ENCODE measurements at regions not wholly inside any gene's neighbourhood (a gene's known extent, or its start where the extent isn't known, plus 50 kb on each side); places are given as distances from the start of the nearest gene placed in this dataset.
"Not testable (repeated sequence)": the region's sequence is repeated elsewhere in the genome, so short reads cannot be mapped to it uniquely, and the experiment has no call there.

DNA sequence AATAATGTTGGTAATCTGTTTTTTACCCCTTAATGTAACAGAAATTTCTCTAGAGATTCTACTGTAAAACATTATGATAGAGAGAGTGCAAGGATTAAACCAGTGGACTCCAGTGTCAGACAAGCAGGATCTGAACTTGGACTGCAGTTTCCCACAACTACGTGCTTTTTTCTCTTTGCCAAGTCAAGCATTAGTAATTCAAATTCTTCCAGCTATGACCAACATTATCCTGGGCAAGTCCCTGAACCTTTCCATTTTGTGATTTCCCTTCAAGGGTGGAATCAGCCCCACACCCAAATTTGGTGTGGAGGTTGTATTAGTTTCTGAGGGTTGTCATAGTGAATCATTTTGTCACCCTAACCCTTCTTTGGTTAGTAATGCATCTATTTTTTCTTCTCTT is 482.0 kb downstream of the ZNF516 start:
- no peak for DNase-seq (ENCODE audit: low spot score)

DNA sequence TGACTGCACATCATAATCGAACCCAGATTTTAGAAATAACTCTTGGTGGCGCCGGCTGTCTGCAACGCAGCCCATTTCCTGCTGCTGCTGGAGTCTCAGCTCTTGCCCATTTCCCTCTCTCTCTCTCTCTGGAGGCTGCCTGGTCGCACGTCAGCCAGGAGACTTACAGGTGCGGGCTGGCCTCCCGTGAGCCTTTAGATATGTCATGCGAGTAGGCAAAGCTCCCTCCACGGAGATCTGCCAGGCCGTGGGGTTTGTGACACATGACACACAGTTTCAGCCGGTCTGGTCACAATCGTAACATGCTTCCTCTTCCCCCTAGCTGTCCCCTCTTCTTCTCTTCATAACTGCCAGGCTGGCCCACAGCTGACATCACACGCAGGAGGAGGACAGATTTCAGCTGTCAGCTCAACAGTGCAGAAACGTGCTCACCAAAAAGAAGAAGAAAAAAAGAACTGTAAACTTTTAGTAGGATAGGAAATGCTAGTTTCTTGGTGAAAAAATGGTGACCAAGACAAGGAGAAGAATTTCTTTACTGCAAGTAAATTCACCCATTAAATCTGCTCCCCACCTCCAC is 489.3 kb downstream of the ZNF516 start:
- DNase-seq (ENCODE audit: low spot score): no peak

DNA sequence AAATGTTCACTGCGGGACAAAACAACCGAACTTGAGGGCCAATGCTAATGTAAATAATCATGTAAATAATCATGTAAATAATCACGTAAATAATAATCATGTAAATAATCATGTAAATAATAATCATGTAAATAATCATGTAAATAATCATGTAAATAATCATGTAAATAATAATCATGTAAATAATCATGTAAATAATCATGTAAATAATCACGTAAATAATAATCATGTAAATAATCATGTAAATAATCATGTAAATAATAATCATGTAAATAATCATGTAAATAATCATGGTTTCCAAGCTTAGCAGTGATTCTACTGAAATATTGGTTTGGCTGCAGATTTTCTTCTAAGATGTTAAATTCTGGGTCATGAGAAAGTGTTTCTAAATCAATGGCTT is 507.1 kb downstream of the ZNF516 start:
- not testable (repeated sequence) for DNase-seq (ENCODE audit: low spot score)

DNA sequence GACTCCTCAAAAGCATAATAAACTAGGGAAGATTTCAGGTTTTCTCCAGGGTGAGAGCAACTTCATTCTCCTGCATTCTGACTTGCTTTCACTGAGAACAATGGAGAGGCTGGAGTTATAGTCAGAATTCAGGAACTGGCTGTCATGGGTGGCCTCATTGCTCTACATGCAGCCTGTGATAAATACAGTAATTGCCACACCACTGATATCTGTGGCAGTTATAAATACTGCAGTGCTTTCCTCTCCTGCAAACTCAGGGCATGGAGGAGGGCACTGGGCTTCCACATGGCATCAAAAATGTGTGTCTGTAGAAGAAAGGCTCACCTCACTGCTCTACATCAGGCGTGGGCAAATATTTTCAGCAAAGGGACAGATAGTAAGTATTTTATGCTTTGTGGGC is 510.2 kb downstream of the ZNF516 start:
- no peak for DNase-seq (ENCODE audit: low spot score)

GRCh38 chr18:75981102-75981501 is 513.9 kb downstream of the ZNF516 start:
- DNase-seq (ENCODE audit: low spot score): no peak

- DNase-seq (ENCODE audit: low spot score): no peak
These were observed 518.0 kb downstream of the ZNF516 start for GRCh38 chr18:75977081-75977480.

- DNase-seq (ENCODE audit: low spot score): no peak
These were observed 524.8 kb downstream of the ZNF516 start for GRCh38 chr18:75970212-75970611.

DNA sequence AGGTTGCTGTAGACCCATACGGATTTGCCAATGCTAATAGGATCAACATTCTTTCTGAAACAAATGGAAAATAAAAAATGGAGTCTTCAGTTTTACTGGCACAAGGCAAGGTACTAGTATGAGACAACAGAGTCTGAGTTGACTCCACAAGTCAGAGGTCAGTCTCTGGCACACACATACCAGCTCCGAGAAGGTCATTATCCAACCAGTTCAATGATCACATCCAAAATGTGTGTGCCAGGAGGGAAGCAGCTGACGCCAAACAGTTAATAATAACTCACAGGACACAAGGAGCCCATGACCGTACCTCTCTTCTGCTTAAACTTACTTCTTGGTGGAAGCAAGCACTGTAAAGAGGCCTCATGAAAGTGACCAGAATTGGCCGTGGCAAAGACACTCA is 528.6 kb downstream of the ZNF516 start:
- DNase-seq (ENCODE audit: low spot score): no peak

DNA sequence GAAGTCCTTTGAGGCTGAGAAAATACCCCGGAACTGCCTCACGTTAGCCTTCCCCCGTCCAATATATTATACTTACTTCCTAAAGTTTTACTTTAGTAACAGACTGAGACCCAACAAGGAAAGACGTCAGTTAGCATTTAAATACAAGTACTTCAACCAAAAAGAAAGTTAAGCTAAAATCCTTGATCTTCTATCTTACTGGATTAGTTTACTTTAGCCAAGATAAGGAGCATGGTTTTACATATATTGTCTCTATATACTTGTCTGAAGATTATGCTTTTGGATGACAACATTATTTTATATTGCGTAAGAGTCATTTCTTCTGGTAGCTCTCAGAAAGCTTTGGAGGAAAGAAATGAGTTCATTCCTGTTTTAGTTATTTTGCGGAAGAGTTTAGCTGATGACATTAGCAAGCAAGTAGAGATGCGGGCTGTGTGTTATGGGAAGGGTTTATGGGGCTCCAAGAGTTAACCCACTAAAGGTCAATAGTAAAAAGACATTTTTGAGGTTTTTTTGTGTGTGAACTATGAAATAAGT is 532.9 kb downstream of the ZNF516 start:
- DNase-seq (ENCODE audit: low spot score): no peak

DNA sequence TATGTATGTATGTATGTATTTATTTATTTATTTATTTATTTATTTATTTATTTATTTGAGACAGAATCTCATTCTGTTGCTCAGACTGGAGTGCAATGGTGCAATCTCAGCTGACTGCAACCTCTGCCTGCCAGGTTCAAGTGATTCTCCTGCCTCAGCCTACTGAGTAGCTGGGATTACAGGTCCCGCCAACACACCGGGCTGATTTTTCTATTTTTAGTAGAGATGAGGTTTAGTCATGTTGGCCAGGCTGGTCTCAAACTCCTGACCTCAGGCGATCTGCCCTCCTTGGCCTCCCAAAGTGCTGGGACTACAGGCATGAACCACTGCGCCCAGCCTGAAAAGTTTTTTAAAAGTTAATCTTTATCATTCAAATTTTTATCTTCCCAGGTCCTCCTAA is 532.9 kb upstream of the SMIM21 start:
- not testable (repeated sequence) for DNase-seq (ENCODE audit: low spot score)

DNA sequence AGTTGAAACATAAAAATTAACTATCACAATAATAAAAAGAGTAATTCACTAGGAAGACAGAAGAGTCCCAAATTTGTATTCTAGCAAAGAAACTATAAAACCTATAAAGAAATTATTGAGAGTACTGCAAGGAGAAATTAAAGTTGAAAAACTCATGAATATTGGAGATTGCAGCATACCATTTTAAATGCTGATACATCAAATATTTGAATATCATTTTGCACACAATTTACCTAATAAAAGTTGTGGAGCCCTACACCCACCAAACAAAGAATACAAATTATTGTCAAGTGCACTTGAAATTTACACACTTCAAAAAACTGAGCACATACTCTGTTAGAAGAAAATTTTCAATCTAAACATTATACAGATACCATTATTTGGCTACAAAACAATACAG is 531.6 kb upstream of the SMIM21 start:
- no peak for DNase-seq (ENCODE audit: low spot score)

GRCh38 chr18:75958683-75959082 is 531.2 kb upstream of the SMIM21 start:
- no peak for DNase-seq (ENCODE audit: low spot score)

GRCh38 chr18:75945265-75945933 is 517.9 kb upstream of the SMIM21 start:
- DNase-seq (ENCODE audit: low spot score): no peak

- no peak for DNase-seq (ENCODE audit: low spot score)
These were observed 509.8 kb upstream of the SMIM21 start for GRCh38 chr18:75937306-75937705.

- no peak for DNase-seq (ENCODE audit: low spot score)
These were observed 509.4 kb upstream of the SMIM21 start for GRCh38 chr18:75936862-75937261.

DNA sequence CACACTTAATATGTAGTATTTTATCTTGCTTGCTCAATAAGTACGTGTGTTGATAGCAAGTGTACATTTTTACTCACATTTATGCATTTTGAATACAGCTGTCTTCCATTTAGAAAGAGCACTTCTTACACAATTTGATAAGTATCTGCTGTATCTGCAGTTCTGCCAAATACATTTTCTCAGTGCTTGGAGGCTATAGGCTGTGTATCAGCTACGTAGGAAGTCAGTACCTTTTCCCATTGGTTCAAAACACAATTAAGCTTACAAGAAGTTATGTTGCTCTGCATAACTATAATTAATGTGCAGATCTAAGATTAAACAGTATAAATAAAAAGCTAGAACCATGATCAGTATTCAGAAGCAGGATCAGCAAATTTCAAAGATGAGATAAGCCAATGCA is 503.6 kb upstream of the SMIM21 start:
- no peak for DNase-seq (ENCODE audit: low spot score)

DNA sequence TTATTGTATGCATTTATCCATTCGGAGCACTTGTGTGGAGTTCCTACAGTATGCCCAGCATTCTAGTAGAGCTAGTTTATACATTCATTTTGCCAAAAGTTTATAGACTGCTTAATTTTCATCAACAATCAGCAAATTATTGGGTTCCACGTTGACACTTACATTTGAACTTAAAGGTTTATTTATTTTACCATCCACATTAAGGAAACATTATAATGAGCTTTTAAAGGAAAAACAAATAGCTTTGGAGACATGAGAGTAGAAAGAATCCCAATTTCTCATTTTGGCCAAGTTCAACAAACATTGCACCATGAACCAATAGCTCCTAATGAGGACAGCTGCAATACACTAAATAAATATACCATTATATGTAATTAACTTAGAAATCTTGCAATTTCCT is 501.2 kb upstream of the SMIM21 start:
- no peak for DNase-seq (ENCODE audit: low spot score)

DNA sequence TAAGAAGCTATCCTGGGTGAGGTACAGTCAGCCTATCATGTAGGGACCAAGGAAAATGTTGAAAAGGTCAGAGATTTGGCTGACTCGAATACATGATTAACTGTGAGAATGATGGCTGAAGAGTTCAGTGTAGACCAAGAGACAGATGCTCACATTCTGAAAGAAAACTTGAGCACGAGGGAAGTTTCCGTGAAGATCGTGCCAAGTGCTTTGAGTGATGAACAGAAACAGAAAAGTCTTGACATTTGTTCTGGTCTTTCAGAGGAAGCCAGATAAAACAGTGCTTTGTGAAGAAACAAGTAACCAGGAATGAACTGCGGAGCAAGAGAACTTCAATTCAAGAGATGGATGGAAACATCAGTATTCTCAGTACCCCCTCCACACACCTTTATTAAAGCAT is 500.3 kb upstream of the SMIM21 start:
- no peak for DNase-seq (ENCODE audit: low spot score)

DNA sequence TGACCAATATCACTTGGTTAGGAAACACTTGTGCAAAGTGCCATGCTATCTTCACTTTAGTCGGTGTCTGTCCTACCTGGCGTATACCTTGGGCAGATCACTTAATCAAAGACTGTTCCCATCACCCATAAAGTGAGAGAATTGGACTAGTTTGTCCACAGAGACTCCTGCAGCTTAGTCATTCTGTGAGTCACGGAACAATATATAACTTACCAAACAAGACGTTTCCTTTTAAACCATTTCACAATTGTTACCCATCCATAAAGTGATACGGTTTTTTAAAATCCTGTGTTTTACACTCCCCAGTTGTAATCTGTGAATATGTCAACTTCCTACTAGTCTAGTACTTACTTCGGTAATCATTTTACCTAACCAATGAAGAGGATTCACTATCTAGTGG is 499.3 kb upstream of the SMIM21 start:
- DNase-seq (ENCODE audit: low spot score): no peak

DNA sequence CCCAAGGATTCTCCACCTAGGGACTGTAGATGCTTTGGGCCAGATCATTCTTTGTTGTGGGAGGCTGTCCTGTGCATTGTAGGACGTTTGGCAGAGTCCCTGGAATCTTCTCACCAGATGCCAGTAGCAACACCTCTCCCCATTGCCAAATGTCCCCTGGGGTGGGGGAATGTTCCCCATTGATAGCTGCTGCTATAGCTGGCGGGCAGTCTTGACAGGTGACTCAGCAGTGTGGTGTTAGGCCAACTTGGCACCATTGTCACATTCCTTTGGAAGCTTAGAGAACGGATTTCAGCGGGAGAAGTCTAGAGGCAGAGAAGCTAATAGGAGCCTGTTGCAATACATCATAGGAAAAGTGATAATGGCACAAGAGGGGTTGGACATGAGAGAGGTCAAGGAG is 495.7 kb upstream of the SMIM21 start:
- DNase-seq (ENCODE audit: low spot score): no peak

DNA sequence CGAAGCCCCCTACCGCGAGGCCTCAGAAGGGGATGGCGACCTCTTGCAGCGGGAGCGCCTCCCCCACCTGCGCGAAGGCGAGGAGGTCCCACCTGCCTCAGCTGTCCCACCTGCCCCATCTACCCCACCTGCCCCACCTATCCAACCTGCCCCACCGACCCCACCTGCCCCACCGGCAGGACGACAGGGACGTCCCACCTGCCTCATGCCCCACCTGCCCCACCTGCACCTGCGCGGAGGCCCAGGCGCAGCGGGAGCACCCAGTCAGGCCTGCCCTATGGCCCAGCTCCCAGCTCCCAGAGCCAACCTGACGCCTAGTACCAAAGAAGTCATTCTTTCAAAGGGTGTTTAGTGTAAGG is 489.1 kb upstream of the SMIM21 start:
- no peak for DNase-seq (ENCODE audit: low spot score)

DNA sequence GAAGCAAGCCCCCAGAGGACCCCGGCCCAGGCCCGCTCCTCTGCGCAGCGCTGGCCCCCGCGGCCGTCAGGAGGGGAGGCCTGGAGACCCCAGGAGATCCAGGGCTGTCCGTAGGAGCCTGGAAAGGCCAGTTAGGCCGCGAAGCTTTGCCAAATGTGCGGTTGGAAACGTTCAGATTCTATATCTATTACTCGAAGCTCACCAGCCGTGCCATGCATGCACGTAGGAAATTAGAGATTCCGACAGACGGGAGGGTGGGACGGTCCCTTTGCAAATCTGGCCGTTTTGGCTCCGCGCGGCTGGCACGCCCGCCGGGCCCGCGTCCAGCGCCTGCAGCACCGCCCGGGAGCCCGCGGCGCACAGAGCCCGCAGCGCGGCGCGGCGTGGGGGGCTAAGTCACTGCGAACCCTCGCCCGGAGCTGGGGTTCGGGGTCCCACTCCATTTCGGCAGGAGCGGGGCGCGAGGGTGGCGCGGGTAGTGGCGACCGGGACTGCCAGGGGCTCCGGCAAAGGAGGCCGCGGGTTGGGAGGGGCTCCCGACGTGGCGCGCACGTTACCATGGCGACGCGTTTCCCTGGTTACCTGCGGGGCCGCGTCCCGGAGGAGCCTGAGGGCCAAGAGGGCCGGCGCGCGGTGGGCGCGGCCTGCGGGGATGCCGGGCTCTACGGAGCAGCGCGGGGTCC is 488.6 kb upstream of the SMIM21 start:
- no peak for DNase-seq (ENCODE audit: low spot score)

GRCh38 chr18:75912829-75913228 is 485.3 kb upstream of the SMIM21 start:
- DNase-seq (ENCODE audit: low spot score): no peak

DNA sequence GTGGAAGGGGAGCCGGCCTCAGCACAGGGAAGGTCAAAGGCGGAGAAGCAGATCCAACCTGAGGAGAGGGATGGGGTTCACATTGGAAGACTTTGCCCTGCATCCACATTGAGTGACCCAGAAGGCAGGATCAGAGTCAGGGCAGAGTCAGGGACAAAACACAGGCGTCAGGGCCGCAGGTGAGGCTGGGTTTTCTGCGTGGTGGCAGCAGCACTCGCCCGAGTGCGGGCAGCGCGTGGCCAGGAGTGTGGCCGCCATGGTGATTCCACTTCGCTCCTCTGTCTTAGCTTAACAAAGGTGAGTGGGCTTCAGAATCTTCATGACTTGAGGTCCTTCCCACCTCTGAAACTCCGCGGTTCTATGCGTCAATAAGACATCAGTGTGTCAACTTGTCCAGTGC is 476.9 kb upstream of the SMIM21 start:
- no peak for DNase-seq (ENCODE audit: low spot score)

All from activated CD4-positive, alpha-beta T cell treated with anti-CD3 and anti-CD28 coated beads, Interleukin-2, Interleukin-4, amounts not matched to agents 100 ng/mL and 50 ng/mL, durations not matched to agents 16 hours and 8 hours (primary cell).